Coronary artery (tissue), 2 donors: ENCODE measurements at regions not wholly inside any gene's neighbourhood (a gene's known extent, or its start where the extent isn't known, plus 50 kb on each side); places are given as distances from the start of the nearest gene placed in this dataset.

ENCODE experiments used
- DNase-seq: peaks from one replicate; pipeline ENCODE4 v3.0.0-alpha.2; 2017; ENCODE audit warnings: low spot score
- H3K27ac ChIP-seq, 2 donors: fragments of 200-600 bp; sonication (generic); one replicate each; pipeline ENCODE4 v1.5.1; 2016 to 2019
- H3K4me3 ChIP-seq: fragments of 200-600 bp; sonication (generic); 2 replicates; pipeline ENCODE4 v1.5.1; 2016; ENCODE audit warnings: mild to moderate bottlenecking, moderate library complexity
- TF ChIP-seq, protein P1 (sequence below): fragments of 200-600 bp; sonication (generic); IDR thresholded peaks from one replicate; pipeline ENCODE4 v1.5.1; 2019; ENCODE audit warnings: antibody characterized with exemption

DNA sequence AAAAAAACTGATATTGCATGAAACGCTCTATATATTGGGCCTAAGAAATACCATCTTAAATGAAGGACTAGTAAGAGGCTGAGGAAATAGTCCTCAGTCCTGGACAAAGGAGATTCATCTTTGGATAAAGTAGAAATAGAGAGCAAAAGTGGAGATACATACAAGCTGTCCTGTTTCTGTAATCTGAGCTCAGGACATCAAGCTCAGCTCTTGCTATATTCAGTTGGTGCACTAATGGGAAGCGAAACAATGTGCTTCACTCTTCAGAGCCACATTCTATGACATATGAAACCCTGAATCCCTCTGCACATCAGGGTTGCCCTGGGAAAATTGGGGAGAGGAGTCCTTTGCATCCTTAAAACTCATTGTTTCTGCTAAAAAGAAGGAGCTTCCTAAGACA lies 290.7 kb downstream of the VPS13C start:
- Histone ChIP-seq H3K27ac (no peak overlapping the region), H3K4me3 (no peak overlapping the region)
- TF ChIP-seq, protein P1, sequence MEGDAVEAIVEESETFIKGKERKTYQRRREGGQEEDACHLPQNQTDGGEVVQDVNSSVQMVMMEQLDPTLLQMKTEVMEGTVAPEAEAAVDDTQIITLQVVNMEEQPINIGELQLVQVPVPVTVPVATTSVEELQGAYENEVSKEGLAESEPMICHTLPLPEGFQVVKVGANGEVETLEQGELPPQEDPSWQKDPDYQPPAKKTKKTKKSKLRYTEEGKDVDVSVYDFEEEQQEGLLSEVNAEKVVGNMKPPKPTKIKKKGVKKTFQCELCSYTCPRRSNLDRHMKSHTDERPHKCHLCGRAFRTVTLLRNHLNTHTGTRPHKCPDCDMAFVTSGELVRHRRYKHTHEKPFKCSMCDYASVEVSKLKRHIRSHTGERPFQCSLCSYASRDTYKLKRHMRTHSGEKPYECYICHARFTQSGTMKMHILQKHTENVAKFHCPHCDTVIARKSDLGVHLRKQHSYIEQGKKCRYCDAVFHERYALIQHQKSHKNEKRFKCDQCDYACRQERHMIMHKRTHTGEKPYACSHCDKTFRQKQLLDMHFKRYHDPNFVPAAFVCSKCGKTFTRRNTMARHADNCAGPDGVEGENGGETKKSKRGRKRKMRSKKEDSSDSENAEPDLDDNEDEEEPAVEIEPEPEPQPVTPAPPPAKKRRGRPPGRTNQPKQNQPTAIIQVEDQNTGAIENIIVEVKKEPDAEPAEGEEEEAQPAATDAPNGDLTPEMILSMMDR: no peak

DNA sequence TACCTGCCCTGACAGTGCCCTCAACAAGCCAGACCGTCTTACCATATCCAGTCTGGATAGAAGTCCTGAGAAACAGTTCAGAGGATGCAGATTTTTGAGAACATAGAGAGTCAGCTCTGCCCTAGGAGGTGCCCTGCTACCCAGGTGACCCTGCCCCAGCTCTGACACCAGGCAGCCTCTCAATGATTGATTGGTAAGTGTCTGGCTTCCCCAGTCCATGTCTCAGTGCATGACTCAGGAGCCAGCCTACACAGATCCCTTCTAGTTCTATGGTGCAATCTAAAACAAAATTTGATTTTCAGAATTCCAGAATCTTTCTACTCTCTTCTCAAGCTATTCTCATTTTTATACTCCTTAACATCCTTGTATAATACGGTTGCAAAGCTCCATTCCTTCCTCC lies 292.1 kb downstream of the VPS13C start:
- DNase-seq: no peak
- TF ChIP-seq, protein P1: no peak
- H3K4me3 ChIP-seq: no peak overlapping the region
- H3K27ac ChIP-seq: no peak overlapping the region

More for the DNA sequence above, 290.7 kb downstream of the VPS13C start:
- DNase-seq: no peak

DNA sequence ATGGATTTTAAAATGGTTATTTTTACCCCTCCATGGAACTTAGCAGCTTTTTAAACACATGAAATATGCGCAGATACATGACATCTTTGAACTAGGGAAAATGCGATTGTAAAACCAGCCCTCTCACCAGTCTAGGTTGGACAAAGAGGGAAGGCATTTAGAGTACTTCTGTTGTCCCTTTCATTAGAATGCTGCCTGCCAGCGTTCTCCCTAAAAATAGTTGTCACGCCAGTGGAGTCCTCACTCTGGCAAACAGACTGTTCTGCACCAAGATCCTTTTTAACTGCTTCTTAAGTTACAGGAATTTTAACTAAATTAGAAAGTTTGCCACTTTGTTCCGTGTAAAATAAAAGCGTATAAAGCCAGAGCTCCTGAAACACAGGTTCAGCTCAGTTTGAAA lies 295.3 kb downstream of the VPS13C start:
- no peak for DNase-seq

DNA sequence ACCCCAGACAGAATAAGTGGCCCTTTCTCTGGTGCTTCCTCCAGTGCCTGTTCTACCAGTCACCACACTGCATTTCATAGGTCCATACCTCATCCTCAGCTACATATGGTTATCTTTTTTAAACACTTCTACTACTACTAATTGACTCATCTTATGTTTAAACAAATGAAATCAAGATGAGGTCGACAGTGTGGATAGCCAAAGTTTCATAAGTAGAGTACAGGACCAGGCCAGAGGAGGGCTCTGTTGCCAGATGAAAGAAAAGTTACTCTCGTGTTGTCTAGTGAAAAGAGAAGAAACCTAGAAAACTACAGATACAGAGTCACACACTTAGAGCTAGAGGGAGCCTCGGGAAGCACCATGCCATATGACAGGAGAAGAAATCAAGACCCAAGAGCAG lies 296.1 kb downstream of the VPS13C start:
- no peak overlapping the region for H3K27ac ChIP-seq
- DNase-seq: no peak
- no peak overlapping the region for H3K4me3 ChIP-seq
- TF ChIP-seq, protein P1: no peak

More for the DNA sequence above, 295.3 kb downstream of the VPS13C start:
- H3K27ac ChIP-seq: no peak overlapping the region
- TF ChIP-seq, protein P1: no peak
- H3K4me3 ChIP-seq: no peak overlapping the region

DNA sequence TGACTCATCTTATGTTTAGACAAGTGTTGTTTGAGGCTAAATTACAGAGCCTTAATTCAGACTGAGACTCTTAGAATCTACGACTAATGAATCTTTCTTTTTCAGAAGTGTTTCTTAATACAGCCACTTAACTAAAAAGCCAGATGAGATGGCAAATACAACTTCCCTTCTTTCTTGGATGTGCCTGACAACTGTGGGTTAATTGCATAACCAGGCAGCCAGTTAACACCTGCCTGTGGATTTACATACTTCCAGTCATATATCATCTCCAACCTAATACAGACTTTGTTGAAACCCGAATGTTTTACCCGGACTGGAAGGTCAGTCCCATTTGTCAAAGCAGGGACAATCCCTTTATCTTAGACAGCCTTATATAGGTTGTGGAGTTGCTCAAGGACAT lies 297.6 kb downstream of the VPS13C start:
- H3K4me3 ChIP-seq: no peak overlapping the region
- TF ChIP-seq, protein P1: no peak

DNA sequence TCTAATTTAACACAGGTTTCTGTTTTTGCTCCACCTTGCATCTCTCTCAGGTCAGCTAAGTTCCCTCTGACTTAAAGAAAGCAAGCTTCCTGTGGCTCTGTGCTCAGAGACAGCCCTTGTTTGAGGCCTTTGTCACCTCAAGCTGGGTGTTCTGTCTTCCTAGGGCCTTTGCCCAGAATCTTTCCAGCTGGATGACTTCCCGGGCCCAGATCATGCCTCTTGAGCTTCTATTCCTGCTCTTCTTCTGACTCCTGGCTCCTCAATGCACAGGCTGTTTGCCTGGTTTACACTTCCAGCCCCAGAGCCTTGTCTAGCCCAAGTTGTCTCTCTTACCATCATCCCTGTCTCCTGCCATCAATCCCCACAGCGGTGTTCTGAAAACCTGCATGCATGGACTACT lies 300.6 kb downstream of the VPS13C start:
- DNase-seq: no peak
- TF ChIP-seq, protein P1: no peak
- H3K27ac ChIP-seq: no peak overlapping the region
- no peak overlapping the region for H3K4me3 ChIP-seq

More for the DNA sequence above, 297.6 kb downstream of the VPS13C start:
- no peak for DNase-seq
- no peak overlapping the region for H3K27ac ChIP-seq

DNA sequence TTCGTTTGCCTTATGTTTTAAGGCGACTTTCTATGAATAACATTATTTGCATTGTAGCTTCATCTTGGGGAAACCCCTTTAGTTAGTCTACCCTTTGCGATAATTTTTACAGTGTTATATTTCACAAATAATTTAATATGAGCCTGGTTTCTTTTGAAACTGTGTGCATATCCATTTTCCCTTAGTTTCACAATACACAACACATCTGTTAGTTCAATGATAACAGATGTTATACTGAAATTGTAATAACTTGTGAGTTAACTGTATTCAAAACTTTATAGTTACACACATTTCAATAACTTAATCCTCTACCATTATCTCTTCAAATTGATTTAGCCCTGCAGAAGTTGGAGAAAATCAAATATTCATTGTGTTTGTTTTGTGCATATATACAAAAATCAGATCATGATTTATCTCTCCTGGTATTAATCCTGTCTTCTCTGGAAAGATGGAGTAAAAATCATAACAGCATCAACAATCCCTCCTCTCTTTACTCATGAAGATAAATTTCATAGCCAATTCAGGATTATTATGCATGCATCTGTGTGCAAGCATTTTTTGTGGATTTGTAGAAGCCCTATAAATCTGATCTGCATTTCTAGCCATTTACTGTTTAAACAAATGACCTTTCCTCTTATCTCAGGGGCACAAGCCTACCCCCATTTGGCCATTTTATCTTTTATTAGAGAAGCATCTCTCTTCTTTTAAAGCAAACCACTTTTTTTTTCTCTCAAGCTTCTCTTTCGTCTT lies 304.0 kb downstream of the VPS13C start:
- Histone ChIP-seq H3K27ac (no peak overlapping the region), H3K4me3 (no peak overlapping the region)
- TF ChIP-seq, protein P1: no peak
- DNase-seq: no peak
